SK-N-SH (cell line): ENCODE measurements at regions not wholly inside any gene's neighbourhood (a gene's known extent, or its start where the extent isn't known, plus 50 kb on each side); places are given as distances from the start of the nearest gene placed in this dataset.

Source experiments
- CTCF ChIA-PET: fragments of 300-600, 350-600 bp; formaldehyde crosslinking; extraction: SDS; loops from one replicate; lab custom pipeline; 2021; lab: Yijun Ruan, JAX
- POLR2A ChIA-PET: fragments of 350-600 bp; sonication (Branson Sonifier 250); formaldehyde crosslinking; extraction: SDS; loops from one replicate; lab custom pipeline; 2020; ENCODE audit warnings: antibody characterized with exemption, inconsistent platforms; lab: Yijun Ruan, JAX
- DNase-seq: peaks from one replicate; pipeline ENCODE4 v3.0.0; 2012
- H2AFZ ChIP-seq: fragments of 200-600 bp; sonication (generic); 2 replicates; pipeline ENCODE4 v1.8.1; 2016; ENCODE audit warnings: antibody characterized with exemption, mild to moderate bottlenecking, low read depth
- H3F3A ChIP-seq: fragments of 200-600 bp; sonication (generic); replicated peaks from 2 replicates; pipeline ENCODE3; 2016; ENCODE audit warnings: antibody characterized with exemption, mild to moderate bottlenecking; ENCODE audit not compliant: insufficient read depth
- H3K27ac ChIP-seq, 2 experiments: fragments of 200-500 bp in 1 of 2; fragments of 200-600 bp in 1 of 2; sonication (Bioruptor generic) in 1 of 2; sonication (generic), shearing (Covaris generic) in 1 of 2; 2 replicates each; pipeline versions ENCODE4 v1.5.1 to v1.6.1; 2014 to 2016; ENCODE audit warnings: low read depth in 2 of 2, inconsistent platforms in 1 of 2, low read length in 1 of 2, mild to moderate bottlenecking in 1 of 2, mixed read lengths in 1 of 2
- H3K27me3 ChIP-seq: fragments of 200-600 bp; sonication (generic), shearing (Covaris generic); 2 replicates; pipeline ENCODE4 v1.6.1; 2016; ENCODE audit warnings: mixed run types; ENCODE audit not compliant: insufficient read depth
- H3K36me3 ChIP-seq, 2 experiments: fragments of 200-500 bp in 1 of 2; fragments of 200-600 bp in 1 of 2; sonication (Bioruptor generic) in 1 of 2; sonication (generic) in 1 of 2; replicated peaks in 1 of 2; 2 replicates each; pipeline versions ENCODE3 to v1.5.1; 2014 to 2016; ENCODE audit warnings: low read length in 1 of 2, mild to moderate bottlenecking in 1 of 2; ENCODE audit not compliant: insufficient read depth in 2 of 2, control insufficient read depth in 1 of 2
- H3K4me1 ChIP-seq, 2 experiments: fragments of 200-500 bp in 1 of 2; fragments of 200-600 bp in 1 of 2; sonication (Bioruptor generic) in 1 of 2; sonication (generic), shearing (Covaris generic) in 1 of 2; 2 replicates each; pipeline versions ENCODE4 v1.5.1 to v1.6.1; 2014 to 2016; ENCODE audit warnings: low read depth in 1 of 2, low read length in 1 of 2, mixed run types in 1 of 2; ENCODE audit not compliant: insufficient read depth in 2 of 2, control insufficient read depth in 1 of 2
- H3K4me2 ChIP-seq: fragments of 200-600 bp; sonication (generic), shearing (Covaris generic); 2 replicates; pipeline ENCODE4 v1.6.1; 2017; ENCODE audit warnings: mixed run types
- H3K4me3 ChIP-seq, 2 experiments: fragments of 200-500 bp in 1 of 2; fragments of 200-600 bp in 1 of 2; sonication (Bioruptor generic) in 1 of 2; sonication (generic), shearing (Covaris generic) in 1 of 2; 2 replicates each; pipeline versions ENCODE4 v1.5.1 to v1.8.1; 2014 to 2016; ENCODE audit warnings: low read depth in 2 of 2, inconsistent platforms in 1 of 2, low read length in 1 of 2, mild to moderate bottlenecking in 1 of 2, mixed read lengths in 1 of 2, moderate library complexity in 1 of 2
- H3K79me2 ChIP-seq: fragments of 200-600 bp; sonication (generic); 2 replicates; pipeline ENCODE4 v1.8.1; 2017; ENCODE audit warnings: mild to moderate bottlenecking; ENCODE audit not compliant: insufficient read depth
- H3K9ac ChIP-seq: fragments of 200-600 bp; sonication (generic); 2 replicates; pipeline ENCODE4 v1.6.1; 2017; ENCODE audit warnings: mixed run types
- H3K9me2 ChIP-seq: fragments of 200-600 bp; sonication (generic); 2 replicates; pipeline ENCODE4 v1.6.1; 2017; ENCODE audit warnings: mixed run types
- H3K9me3 ChIP-seq: fragments of 200-600 bp; sonication (generic); 2 replicates; pipeline ENCODE4 v1.6.1; 2017; ENCODE audit warnings: mixed run types, mild to moderate bottlenecking, moderate library complexity
- H4K20me1 ChIP-seq: fragments of 200-600 bp; sonication (generic); 2 replicates; pipeline ENCODE4 v1.6.1; 2017; ENCODE audit warnings: mild to moderate bottlenecking, mixed run types; ENCODE audit not compliant: insufficient read depth
- EP300 ChIP-seq, 2 experiments: IDR thresholded peaks; 2 replicates each; pipeline versions ENCODE4 v1.4.0 to v1.6.1; 2012; ENCODE audit warnings: borderline replicate concordance in 1 of 2, low read depth in 1 of 2, low read length in 1 of 2
- EZH2phosphoT487 ChIP-seq: fragments of 200-600 bp; sonication (generic); IDR thresholded peaks from 2 replicates; pipeline ENCODE4 v1.6.1; 2017; ENCODE audit warnings: low read depth, mixed run types, mild to moderate bottlenecking, antibody characterized with exemption, moderate library complexity, borderline replicate concordance
- FOXJ3 ChIP-seq: sonication (generic); formaldehyde crosslinking; IDR thresholded peaks from 2 replicates; pipeline ENCODE4 v1.5.1; 2020; ENCODE audit warnings: mild to moderate bottlenecking, missing genetic modification reagents
- FOXM1 ChIP-seq: IDR thresholded peaks from 2 replicates; pipeline ENCODE4 v1.4.0; 2012; ENCODE audit warnings: low read depth, mild to moderate bottlenecking
- GABPA ChIP-seq: IDR thresholded peaks from 2 replicates; pipeline ENCODE4 v1.4.0; 2012; ENCODE audit warnings: low read depth, mild to moderate bottlenecking
- JUND ChIP-seq: IDR thresholded peaks from 2 replicates; pipeline ENCODE4 v1.4.0; 2012
- MEF2A ChIP-seq: IDR thresholded peaks from 2 replicates; pipeline ENCODE4 v1.4.0; 2012; ENCODE audit warnings: low read depth, borderline replicate concordance
- POLR2AphosphoS5 ChIP-seq: IDR thresholded peaks from 2 replicates; pipeline ENCODE4 v1.6.1; 2012; ENCODE audit warnings: low read depth, low read length
- RCOR1 ChIP-seq: fragments of 150-350 bp; IDR thresholded peaks from 2 replicates; pipeline ENCODE4 v1.6.1; 2017; ENCODE audit warnings: antibody characterized with exemption, low read length
- RXRA ChIP-seq: IDR thresholded peaks from 2 replicates; pipeline ENCODE4 v1.4.0; 2012; ENCODE audit warnings: low read depth, mild to moderate bottlenecking, borderline replicate concordance
- SMC3 ChIP-seq: IDR thresholded peaks from 2 replicates; pipeline ENCODE4 v1.6.1; 2012; ENCODE audit warnings: low read depth, low read length, improper control_type of control experiment
- TCF12 ChIP-seq: IDR thresholded peaks from 2 replicates; pipeline ENCODE4 v1.4.0; 2012
- TEAD4 ChIP-seq: IDR thresholded peaks from 2 replicates; pipeline ENCODE4 v1.4.0; 2012; ENCODE audit warnings: mild to moderate bottlenecking, borderline replicate concordance; ENCODE audit not compliant: insufficient read depth
- WGBS: methylation state at CpG from one replicate; pipeline ENCODE4 v1.1.6; 2017; ENCODE audit warnings: low lambda C conversion rate; 5-methylcytosine and 5-hydroxymethylcytosine counted together
- TF ChIP-seq, protein P1 (sequence below): IDR thresholded peaks from 2 replicates; pipeline ENCODE4 v1.4.0; 2012; ENCODE audit warnings: low read depth
- TF ChIP-seq, protein P2 (sequence below): fragments of 200-600 bp; sonication (generic); IDR thresholded peaks from 2 replicates; pipeline ENCODE4 v1.6.1; 2017; ENCODE audit warnings: antibody characterized with exemption, mild to moderate bottlenecking, moderate library complexity
- TF ChIP-seq, protein P3 (sequence below): IDR thresholded peaks from 2 replicates; pipeline ENCODE4 v1.4.0; 2012; ENCODE audit warnings: low read depth, borderline replicate concordance
- TF ChIP-seq, protein P4 (sequence below): fragments of 150-350 bp; IDR thresholded peaks from 2 replicates; pipeline ENCODE4 v1.6.1; 2017; ENCODE audit warnings: antibody characterized with exemption, low read length, low read depth, borderline replicate concordance
- TF ChIP-seq, protein P5 (sequence below): IDR thresholded peaks from 2 replicates; pipeline ENCODE4 v1.6.1; 2012; ENCODE audit warnings: mild to moderate bottlenecking, low read depth, low read length, moderate library complexity
- TF ChIP-seq, protein P6 (sequence below): IDR thresholded peaks from 2 replicates; pipeline ENCODE4; 2012

DNA sequence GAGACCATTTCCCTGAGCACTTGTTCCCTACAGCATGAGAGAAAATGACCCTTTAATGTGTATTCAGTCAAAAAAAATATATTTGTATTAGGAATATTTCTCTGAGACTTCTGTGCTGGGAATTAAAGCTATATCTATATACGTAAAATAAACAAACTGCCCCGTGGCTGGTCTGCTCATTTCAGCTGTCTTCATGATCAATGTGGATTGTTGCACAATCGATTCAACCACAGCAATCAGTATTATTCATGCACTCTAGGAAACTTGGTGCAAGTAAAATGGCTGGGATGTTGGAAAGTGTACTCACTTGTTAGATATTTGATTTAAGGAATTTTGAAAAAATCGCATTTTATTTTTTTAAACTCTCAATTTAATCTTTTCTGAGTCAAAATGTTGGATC lies 307.9 kb upstream of the ZFP42 start:
- Histone ChIP-seq H3K27ac (no peak overlapping the region), H3K79me2 (no peaks in the 10 kb centered on the region), H3K36me3 (no peaks in the 10 kb centered on the region), H3K9ac (no peak overlapping the region), H3F3A (no peaks in the 10 kb centered on the region), H3K4me2 (no peak overlapping the region), H3K27me3 (no peaks in the 10 kb centered on the region), H3K4me1 (no peaks in the 10 kb centered on the region), H4K20me1 (no peaks in the 10 kb centered on the region), H3K9me2 (no peaks in the 10 kb centered on the region), H3K9me3 (no peaks in the 10 kb centered on the region), H3K4me3 (no peak overlapping the region), H2AFZ (no peak overlapping the region)
- TF ChIP-seq EZH2phosphoT487 (no peak), MEF2A (no peak), TCF12 (no peak), RXRA (no peak), GABPA (no peak), RCOR1 (no peak), SMC3 (no peak)
- TF ChIP-seq, protein P1, sequence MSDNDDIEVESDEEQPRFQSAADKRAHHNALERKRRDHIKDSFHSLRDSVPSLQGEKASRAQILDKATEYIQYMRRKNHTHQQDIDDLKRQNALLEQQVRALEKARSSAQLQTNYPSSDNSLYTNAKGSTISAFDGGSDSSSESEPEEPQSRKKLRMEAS = no peak
- TF ChIP-seq, protein P2, sequence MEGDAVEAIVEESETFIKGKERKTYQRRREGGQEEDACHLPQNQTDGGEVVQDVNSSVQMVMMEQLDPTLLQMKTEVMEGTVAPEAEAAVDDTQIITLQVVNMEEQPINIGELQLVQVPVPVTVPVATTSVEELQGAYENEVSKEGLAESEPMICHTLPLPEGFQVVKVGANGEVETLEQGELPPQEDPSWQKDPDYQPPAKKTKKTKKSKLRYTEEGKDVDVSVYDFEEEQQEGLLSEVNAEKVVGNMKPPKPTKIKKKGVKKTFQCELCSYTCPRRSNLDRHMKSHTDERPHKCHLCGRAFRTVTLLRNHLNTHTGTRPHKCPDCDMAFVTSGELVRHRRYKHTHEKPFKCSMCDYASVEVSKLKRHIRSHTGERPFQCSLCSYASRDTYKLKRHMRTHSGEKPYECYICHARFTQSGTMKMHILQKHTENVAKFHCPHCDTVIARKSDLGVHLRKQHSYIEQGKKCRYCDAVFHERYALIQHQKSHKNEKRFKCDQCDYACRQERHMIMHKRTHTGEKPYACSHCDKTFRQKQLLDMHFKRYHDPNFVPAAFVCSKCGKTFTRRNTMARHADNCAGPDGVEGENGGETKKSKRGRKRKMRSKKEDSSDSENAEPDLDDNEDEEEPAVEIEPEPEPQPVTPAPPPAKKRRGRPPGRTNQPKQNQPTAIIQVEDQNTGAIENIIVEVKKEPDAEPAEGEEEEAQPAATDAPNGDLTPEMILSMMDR = no peak
- no peak for DNase-seq
- ChIA-PET CTCF (no interaction called here), POLR2A (no interaction called here)
- WGBS = 28% methylated on average over 4 of the region's 4 CpGs

DNA sequence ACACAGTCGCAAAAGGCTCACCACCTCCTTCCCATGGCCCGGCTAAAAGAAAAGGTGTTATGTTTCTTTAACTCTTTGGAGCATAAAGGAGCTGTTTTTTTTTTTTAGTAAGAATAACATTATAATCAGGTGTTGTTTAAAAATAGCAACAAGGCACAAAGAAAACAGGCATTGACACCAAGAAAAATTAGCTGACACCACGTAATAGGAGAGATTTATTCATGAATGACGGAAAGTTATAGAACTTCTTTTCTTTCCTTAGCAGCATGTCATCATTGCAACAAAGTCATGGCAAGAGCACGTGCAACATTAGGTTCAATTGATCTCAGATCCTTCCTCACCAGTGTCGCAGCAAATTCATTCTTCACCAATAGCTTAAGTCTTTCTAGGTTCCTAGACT lies 302.9 kb upstream of the ZFP42 start:
- ChIA-PET POLR2A (no interaction called here), CTCF (no interaction called here)
- no peak overlapping the region for H3K27ac ChIP-seq
- no peaks in the 10 kb centered on the region for H3K27me3 ChIP-seq
- no peaks in the 10 kb centered on the region for H3F3A ChIP-seq
- no peaks in the 10 kb centered on the region for H3K36me3 ChIP-seq
- no peak overlapping the region for H3K9ac ChIP-seq
- WGBS = 29% methylated on average over 6 of the region's 6 CpGs
- no peaks in the 10 kb centered on the region for H4K20me1 ChIP-seq
- no peaks in the 10 kb centered on the region for H3K9me3 ChIP-seq
- no peaks in the 10 kb centered on the region for H3K4me1 ChIP-seq
- no peak overlapping the region for H3K4me3 ChIP-seq
- DNase-seq = no peak
- no peak overlapping the region for H3K4me2 ChIP-seq
- no peaks in the 10 kb centered on the region for H3K79me2 ChIP-seq
- H3K9me2 ChIP-seq = no peaks in the 10 kb centered on the region; the same call in 1 of the 2 replicates
- no peak overlapping the region for H2AFZ ChIP-seq
- TF ChIP-seq, protein P3, sequence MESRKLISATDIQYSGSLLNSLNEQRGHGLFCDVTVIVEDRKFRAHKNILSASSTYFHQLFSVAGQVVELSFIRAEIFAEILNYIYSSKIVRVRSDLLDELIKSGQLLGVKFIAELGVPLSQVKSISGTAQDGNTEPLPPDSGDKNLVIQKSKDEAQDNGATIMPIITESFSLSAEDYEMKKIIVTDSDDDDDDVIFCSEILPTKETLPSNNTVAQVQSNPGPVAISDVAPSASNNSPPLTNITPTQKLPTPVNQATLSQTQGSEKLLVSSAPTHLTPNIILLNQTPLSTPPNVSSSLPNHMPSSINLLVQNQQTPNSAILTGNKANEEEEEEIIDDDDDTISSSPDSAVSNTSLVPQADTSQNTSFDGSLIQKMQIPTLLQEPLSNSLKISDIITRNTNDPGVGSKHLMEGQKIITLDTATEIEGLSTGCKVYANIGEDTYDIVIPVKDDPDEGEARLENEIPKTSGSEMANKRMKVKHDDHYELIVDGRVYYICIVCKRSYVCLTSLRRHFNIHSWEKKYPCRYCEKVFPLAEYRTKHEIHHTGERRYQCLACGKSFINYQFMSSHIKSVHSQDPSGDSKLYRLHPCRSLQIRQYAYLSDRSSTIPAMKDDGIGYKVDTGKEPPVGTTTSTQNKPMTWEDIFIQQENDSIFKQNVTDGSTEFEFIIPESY = no peak
- TF ChIP-seq FOXM1 = no peak
- TF ChIP-seq EP300 (IDR thresholded peaks at IDR 0.05; ENCODE audit: borderline replicate concordance in 1 of 2, low read depth in 1 of 2, low read length in 1 of 2) = no peak
- TF ChIP-seq, protein P4, sequence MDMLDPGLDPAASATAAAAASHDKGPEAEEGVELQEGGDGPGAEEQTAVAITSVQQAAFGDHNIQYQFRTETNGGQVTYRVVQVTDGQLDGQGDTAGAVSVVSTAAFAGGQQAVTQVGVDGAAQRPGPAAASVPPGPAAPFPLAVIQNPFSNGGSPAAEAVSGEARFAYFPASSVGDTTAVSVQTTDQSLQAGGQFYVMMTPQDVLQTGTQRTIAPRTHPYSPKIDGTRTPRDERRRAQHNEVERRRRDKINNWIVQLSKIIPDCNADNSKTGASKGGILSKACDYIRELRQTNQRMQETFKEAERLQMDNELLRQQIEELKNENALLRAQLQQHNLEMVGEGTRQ = no peak
- TF ChIP-seq, protein P5, sequence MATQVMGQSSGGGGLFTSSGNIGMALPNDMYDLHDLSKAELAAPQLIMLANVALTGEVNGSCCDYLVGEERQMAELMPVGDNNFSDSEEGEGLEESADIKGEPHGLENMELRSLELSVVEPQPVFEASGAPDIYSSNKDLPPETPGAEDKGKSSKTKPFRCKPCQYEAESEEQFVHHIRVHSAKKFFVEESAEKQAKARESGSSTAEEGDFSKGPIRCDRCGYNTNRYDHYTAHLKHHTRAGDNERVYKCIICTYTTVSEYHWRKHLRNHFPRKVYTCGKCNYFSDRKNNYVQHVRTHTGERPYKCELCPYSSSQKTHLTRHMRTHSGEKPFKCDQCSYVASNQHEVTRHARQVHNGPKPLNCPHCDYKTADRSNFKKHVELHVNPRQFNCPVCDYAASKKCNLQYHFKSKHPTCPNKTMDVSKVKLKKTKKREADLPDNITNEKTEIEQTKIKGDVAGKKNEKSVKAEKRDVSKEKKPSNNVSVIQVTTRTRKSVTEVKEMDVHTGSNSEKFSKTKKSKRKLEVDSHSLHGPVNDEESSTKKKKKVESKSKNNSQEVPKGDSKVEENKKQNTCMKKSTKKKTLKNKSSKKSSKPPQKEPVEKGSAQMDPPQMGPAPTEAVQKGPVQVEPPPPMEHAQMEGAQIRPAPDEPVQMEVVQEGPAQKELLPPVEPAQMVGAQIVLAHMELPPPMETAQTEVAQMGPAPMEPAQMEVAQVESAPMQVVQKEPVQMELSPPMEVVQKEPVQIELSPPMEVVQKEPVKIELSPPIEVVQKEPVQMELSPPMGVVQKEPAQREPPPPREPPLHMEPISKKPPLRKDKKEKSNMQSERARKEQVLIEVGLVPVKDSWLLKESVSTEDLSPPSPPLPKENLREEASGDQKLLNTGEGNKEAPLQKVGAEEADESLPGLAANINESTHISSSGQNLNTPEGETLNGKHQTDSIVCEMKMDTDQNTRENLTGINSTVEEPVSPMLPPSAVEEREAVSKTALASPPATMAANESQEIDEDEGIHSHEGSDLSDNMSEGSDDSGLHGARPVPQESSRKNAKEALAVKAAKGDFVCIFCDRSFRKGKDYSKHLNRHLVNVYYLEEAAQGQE = no peak
- no peak for TF ChIP-seq JUND
- TF ChIP-seq, protein P1 = no peak
- no peak for TF ChIP-seq TEAD4
- TF ChIP-seq, protein P6, sequence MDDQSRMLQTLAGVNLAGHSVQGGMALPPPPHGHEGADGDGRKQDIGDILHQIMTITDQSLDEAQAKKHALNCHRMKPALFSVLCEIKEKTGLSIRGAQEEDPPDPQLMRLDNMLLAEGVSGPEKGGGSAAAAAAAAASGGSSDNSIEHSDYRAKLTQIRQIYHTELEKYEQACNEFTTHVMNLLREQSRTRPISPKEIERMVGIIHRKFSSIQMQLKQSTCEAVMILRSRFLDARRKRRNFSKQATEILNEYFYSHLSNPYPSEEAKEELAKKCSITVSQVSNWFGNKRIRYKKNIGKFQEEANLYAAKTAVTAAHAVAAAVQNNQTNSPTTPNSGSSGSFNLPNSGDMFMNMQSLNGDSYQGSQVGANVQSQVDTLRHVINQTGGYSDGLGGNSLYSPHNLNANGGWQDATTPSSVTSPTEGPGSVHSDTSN = no peak
- no peak for TF ChIP-seq FOXJ3 (CRISPR knock-in tag)
- TF ChIP-seq POLR2AphosphoS5 = no peak
- no peak for TF ChIP-seq RXRA
